ENCODE measurements at regions not wholly inside any gene's neighbourhood (a gene's known extent, or its start where the extent isn't known, plus 50 kb on each side); places are given as distances from the start of the nearest gene placed in this dataset.

DNA sequence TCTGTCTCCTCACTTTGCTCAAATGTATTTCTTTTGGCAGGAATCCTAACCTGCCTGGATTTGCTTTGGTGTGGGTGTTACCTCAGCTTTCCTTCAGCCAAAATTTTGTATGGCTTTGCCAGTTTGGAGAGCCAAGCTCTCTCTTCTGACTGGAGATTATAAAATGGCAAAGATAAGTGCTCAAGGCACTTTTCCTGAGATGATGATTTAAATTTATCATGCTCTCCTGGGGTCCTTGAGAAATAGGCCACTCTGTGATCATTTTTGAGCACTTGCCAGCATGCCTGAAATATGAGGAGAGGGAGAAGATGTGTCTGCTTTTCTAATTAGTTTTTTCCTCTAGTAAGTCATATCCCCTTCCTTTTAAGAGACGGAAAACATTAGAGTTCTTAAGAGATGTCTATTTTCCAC lies 683.0 kb downstream of the SLC4A3 start:
- no peaks in the 10 kb centered on the region for H3K4me1 ChIP-seq (replicated peaks in 1 of 2; ENCODE audit: control insufficient read depth in 2 of 2, insufficient read depth in 2 of 2, low read length in 2 of 2)
- WGBS (ENCODE audit: insufficient coverage, low coverage, missing lambda C conversion rate) = 9% methylated on average over 1 of the region's 1 CpG
- no peak overlapping the region for H3K4me2 ChIP-seq (ENCODE audit: insufficient read depth, low read length)
- H3K4me3 ChIP-seq = no peak overlapping the region
- no peaks in the 10 kb centered on the region for H3K79me2 ChIP-seq (ENCODE audit: control insufficient read depth, insufficient read depth, low read length)
- H3K27ac ChIP-seq (ENCODE audit: extremely low read depth, low read depth, low read length) = no peak overlapping the region
- no peaks in the 10 kb centered on the region; the same call in 1 of the 2 replicates for H3K9me3 ChIP-seq (replicated peaks; ENCODE audit: control insufficient read depth, insufficient read depth, low read depth, low read length)
- DNase-seq (ENCODE audit: extremely low read depth in 1 of 4, low spot score in 3 of 4) (no peak), FAIRE-seq (no peak), ATAC-seq (no peak)
- H3K9ac ChIP-seq (ENCODE audit: insufficient read depth in 1 of 2, low read depth in 2 of 2, low read length in 2 of 2) = no peak overlapping the region
- H3K9me1 ChIP-seq (ENCODE audit: control insufficient read depth, insufficient read depth, low read length) = no peaks in the 10 kb centered on the region
- H3K36me3 ChIP-seq (ENCODE audit: control insufficient read depth, insufficient read depth, low read length) = no peaks in the 10 kb centered on the region
- H3K27me3 ChIP-seq (ENCODE audit: control insufficient read depth in 2 of 2, insufficient read depth in 2 of 2, low read length in 2 of 2) = no peaks in the 10 kb centered on the region
- no TSS peak for BruUV-seq (replicated peaks)
- in situ Hi-C loops (cut with MboI) = no loop called here
- no peak overlapping the region for H2AFZ ChIP-seq (ENCODE audit: low read depth, low read length)
- ChIA-PET POLR2A (no interaction called here), CTCF (ENCODE audit: low intra/inter-chr PET ratio) (no interaction called here)
- intact Hi-C loops (cut with micrococcal nuclease) = no loop called here
- H4K20me1 ChIP-seq (replicated peaks; ENCODE audit: control insufficient read depth, insufficient read depth, low read length) = no peaks in the 10 kb centered on the region
- no peak for TF ChIP-seq ZBTB1 (CRISPR knock-in tag; IDR thresholded peaks at IDR 0.05; ENCODE audit: borderline replicate concordance, low read depth)
- TF ChIP-seq ARID2 (IDR thresholded peaks at IDR 0.05) = no peak
- no peak for TF ChIP-seq NFE2L1 (tag; IDR thresholded peaks at IDR 0.05; ENCODE audit: borderline replicate concordance, low read depth)
- TF ChIP-seq NUFIP1 (IDR thresholded peaks at IDR 0.05; ENCODE audit: partially characterized antibody) = no peak
- TF ChIP-seq, protein P1, sequence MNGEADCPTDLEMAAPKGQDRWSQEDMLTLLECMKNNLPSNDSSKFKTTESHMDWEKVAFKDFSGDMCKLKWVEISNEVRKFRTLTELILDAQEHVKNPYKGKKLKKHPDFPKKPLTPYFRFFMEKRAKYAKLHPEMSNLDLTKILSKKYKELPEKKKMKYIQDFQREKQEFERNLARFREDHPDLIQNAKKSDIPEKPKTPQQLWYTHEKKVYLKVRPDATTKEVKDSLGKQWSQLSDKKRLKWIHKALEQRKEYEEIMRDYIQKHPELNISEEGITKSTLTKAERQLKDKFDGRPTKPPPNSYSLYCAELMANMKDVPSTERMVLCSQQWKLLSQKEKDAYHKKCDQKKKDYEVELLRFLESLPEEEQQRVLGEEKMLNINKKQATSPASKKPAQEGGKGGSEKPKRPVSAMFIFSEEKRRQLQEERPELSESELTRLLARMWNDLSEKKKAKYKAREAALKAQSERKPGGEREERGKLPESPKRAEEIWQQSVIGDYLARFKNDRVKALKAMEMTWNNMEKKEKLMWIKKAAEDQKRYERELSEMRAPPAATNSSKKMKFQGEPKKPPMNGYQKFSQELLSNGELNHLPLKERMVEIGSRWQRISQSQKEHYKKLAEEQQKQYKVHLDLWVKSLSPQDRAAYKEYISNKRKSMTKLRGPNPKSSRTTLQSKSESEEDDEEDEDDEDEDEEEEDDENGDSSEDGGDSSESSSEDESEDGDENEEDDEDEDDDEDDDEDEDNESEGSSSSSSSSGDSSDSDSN (IDR thresholded peaks at IDR 0.05; ENCODE audit: borderline replicate concordance in 1 of 2, low read depth in 2 of 2, low read length in 2 of 2) = no peak
- no peak for TF ChIP-seq ZNF3 (CRISPR knock-in tag; IDR thresholded peaks at IDR 0.05)
- no peak for TF ChIP-seq DEAF1 (CRISPR knock-in tag; IDR thresholded peaks at IDR 0.05)
- no peak for TF ChIP-seq ZNF699 (CRISPR knock-in tag; IDR thresholded peaks at IDR 0.05; ENCODE audit: insufficient replicate concordance)
- no peak for TF ChIP-seq KLF13 (tag; IDR thresholded peaks at IDR 0.05; ENCODE audit: borderline replicate concordance, low read depth)
- no peak for TF ChIP-seq NFYB (IDR thresholded peaks at IDR 0.05; ENCODE audit: extremely low read depth, insufficient read length)
- TF ChIP-seq, protein P2, sequence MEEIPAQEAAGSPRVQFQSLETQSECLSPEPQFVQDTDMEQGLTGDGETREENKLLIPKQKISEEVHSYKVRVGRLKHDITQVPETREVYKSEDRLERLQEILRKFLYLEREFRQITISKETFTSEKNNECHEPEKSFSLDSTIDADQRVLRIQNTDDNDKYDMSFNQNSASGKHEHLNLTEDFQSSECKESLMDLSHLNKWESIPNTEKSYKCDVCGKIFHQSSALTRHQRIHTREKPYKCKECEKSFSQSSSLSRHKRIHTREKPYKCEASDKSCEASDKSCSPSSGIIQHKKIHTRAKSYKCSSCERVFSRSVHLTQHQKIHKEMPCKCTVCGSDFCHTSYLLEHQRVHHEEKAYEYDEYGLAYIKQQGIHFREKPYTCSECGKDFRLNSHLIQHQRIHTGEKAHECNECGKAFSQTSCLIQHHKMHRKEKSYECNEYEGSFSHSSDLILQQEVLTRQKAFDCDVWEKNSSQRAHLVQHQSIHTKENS (CRISPR knock-in tag; IDR thresholded peaks at IDR 0.05) = no peak
- TF ChIP-seq, protein P3, sequence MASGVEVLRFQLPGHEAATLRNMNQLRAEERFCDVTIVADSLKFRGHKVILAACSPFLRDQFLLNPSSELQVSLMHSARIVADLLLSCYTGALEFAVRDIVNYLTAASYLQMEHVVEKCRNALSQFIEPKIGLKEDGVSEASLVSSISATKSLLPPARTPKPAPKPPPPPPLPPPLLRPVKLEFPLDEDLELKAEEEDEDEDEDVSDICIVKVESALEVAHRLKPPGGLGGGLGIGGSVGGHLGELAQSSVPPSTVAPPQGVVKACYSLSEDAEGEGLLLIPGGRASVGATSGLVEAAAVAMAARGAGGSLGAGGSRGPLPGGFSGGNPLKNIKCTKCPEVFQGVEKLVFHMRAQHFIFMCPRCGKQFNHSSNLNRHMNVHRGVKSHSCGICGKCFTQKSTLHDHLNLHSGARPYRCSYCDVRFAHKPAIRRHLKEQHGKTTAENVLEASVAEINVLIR (CRISPR knock-in tag; IDR thresholded peaks at IDR 0.05) = no peak
- TF ChIP-seq MEF2A (IDR thresholded peaks at IDR 0.05; ENCODE audit: control insufficient read depth, low read depth, low read length) = no peak
- TF ChIP-seq SRSF3 (IDR thresholded peaks at IDR 0.05; ENCODE audit: insufficient read depth, low read length) = no peak

Measured in K562 (cell line).